Esophagus squamous epithelium (tissue), 5 donors: ENCODE measurements at regions not wholly inside any gene's neighbourhood (a gene's known extent, or its start where the extent isn't known, plus 50 kb on each side); places are given as distances from the start of the nearest gene placed in this dataset.

ENCODE experiments used
- DNase-seq: peaks from one replicate; lab custom pipeline; 2025; lab: John Stamatoyannopoulos, UW
- H3K27ac ChIP-seq, 4 donors: fragments of 200-600 bp; sonication (generic); one replicate each; pipeline ENCODE4 v1.5.1; 2016 to 2019; ENCODE audit warnings: mild to moderate bottlenecking in 1 of 4
- H3K27me3 ChIP-seq, 4 donors: fragments of 200-600 bp; sonication (generic); 1 replicate in 3 of 4; 2 replicates in 1 of 4; pipeline versions ENCODE4 v1.5.1 to v1.6.0; 2017 to 2021; ENCODE audit warnings: antibody characterized with exemption in 1 of 4
- H3K36me3 ChIP-seq, 3 donors: fragments of 200-600 bp; sonication (generic); one replicate each; pipeline ENCODE4 v1.5.1; 2016 to 2019
- H3K4me1 ChIP-seq, 3 donors: fragments of 200-600 bp; sonication (generic); one replicate each; pipeline ENCODE4 v1.5.1; 2017 to 2019
- H3K4me3 ChIP-seq, 4 donors: fragments of 200-600 bp; sonication (generic); 1 replicate in 3 of 4; 2 replicates in 1 of 4; pipeline ENCODE4 v1.5.1; 2016 to 2019; ENCODE audit warnings: mild to moderate bottlenecking in 2 of 4, moderate library complexity in 1 of 4
- H3K9me3 ChIP-seq, 3 donors: fragments of 200-600 bp; sonication (generic); one replicate each; pipeline ENCODE4 v1.5.1; 2016 to 2019
- CTCF ChIP-seq, 6 experiments: fragments of 450-650 bp in 4 of 6; fragments of 200-600 bp in 2 of 6; sonication (generic) in 2 of 6; IDR thresholded peaks; one replicate each; pipeline ENCODE4 v1.5.1; 2016 to 2019; ENCODE audit warnings: antibody characterized with exemption in 6 of 6, mild to moderate bottlenecking in 4 of 6, moderate library complexity in 4 of 6
- POLR2A ChIP-seq, 4 donors: fragments of 450-650 bp; IDR thresholded peaks; one replicate each; pipeline ENCODE4 v1.6.1; 2017; ENCODE audit warnings: antibody characterized with exemption in 4 of 4, mild to moderate bottlenecking in 4 of 4, moderate library complexity in 3 of 4
- WGBS, 2 donors: methylation state at CpG; one replicate each; pipeline ENCODE4 v1.1.5; 2018; 5-methylcytosine and 5-hydroxymethylcytosine counted together
- intact Hi-C: fragments of 100-400 bp; cut with DNase I; formaldehyde crosslinking; loops from one replicate; pipeline ENCODE4 v1.15.0; 2022
- donor health status: DM: yes; HTN: yes; CAD: no.

- whole genome bisulfite sequencing, 2 donors = 85 to 91% methylated on average over 3 of the region's 3 CpGs
These were observed 111.9 kb upstream of the RPS23 start for GRCh38 chr5:82390088-82390487.

GRCh38 chr5:82389347-82389746, 111.2 kb upstream of the RPS23 start:
- TF ChIP-seq POLR2A (IDR thresholded peaks at IDR 0.05) = no peak
- no peak for TF ChIP-seq CTCF (IDR thresholded peaks at IDR 0.05)
- Histone ChIP-seq H3K27me3 (peaks cover 0 to 2% (median 0%) of the 10 kb centered on the region in 4 donors), H3K4me3 (no peak overlapping the region), H3K27ac (peak overlapping the region in 2 of 4 donors; percentile 10 to 52), H3K4me1 (peaks cover 0 to 5% (median 0%) of the 10 kb centered on the region in 3 donors), H3K36me3 (no peaks in the 10 kb centered on the region), H3K9me3 (no peaks in the 10 kb centered on the region)
- DNase-seq = no peak
- intact Hi-C loops = no loop called here
- WGBS, 2 donors = 86 to 88% methylated on average over 1 to 2 of the region's 2 CpGs

More at GRCh38 chr5:82390088-82390487, 111.9 kb upstream of the RPS23 start:
- TF ChIP-seq CTCF (IDR thresholded peaks at IDR 0.05) (no peak), POLR2A (IDR thresholded peaks at IDR 0.05) (no peak)
- no peak for DNase-seq
- intact Hi-C loops = no loop called here
- Histone ChIP-seq H3K27me3 (peaks cover 0 to 2% (median 0%) of the 10 kb centered on the region in 4 donors), H3K9me3 (no peaks in the 10 kb centered on the region), H3K27ac (no peak overlapping the region), H3K4me1 (peaks cover 0 to 5% (median 0%) of the 10 kb centered on the region in 3 donors), H3K36me3 (no peaks in the 10 kb centered on the region), H3K4me3 (no peak overlapping the region)

GRCh38 chr5:82388181-82388580, 110.0 kb upstream of the RPS23 start:
- H3K27me3 ChIP-seq = peaks cover 0 to 2% (median 0%) of the 10 kb centered on the region in 4 donors
- intact Hi-C loops = no loop called here
- H3K4me3 ChIP-seq = no peak overlapping the region
- peaks cover 0 to 5% (median 0%) of the 10 kb centered on the region in 3 donors for H3K4me1 ChIP-seq
- no peaks in the 10 kb centered on the region for H3K9me3 ChIP-seq
- no peak for DNase-seq
- H3K36me3 ChIP-seq = no peaks in the 10 kb centered on the region
- 77 to 81% methylated on average over 6 of the region's 6 CpGs for WGBS, 2 donors
- TF ChIP-seq POLR2A (IDR thresholded peaks at IDR 0.05) (no peak), CTCF (IDR thresholded peaks at IDR 0.05) (no peak)
- no peak overlapping the region for H3K27ac ChIP-seq

- Histone ChIP-seq H3K36me3 (no peaks in the 10 kb centered on the region), H3K4me1 (peaks cover 0 to 5% (median 0%) of the 10 kb centered on the region in 3 donors), H3K27me3 (peaks cover 0 to under 1% (median 0%) of the 10 kb centered on the region in 4 donors), H3K9me3 (no peaks in the 10 kb centered on the region), H3K27ac (no peak overlapping the region), H3K4me3 (no peak overlapping the region)
- DNase-seq = no peak
- TF ChIP-seq CTCF (IDR thresholded peaks at IDR 0.05) = no peak
- no peak for TF ChIP-seq POLR2A (IDR thresholded peaks at IDR 0.05)
- intact Hi-C loops = no loop called here
- 34 to 49% methylated on average over 5 of the region's 5 CpGs for WGBS, 2 donors
These were observed 109.6 kb upstream of the RPS23 start for GRCh38 chr5:82387819-82388166.

GRCh38 chr5:82387001-82387818, 109.1 kb upstream of the RPS23 start:
- H3K36me3 ChIP-seq = no peaks in the 10 kb centered on the region
- H3K27ac ChIP-seq = no peak overlapping the region
- intact Hi-C loops = no loop called here
- no peak for DNase-seq
- no peak overlapping the region for H3K4me3 ChIP-seq
- TF ChIP-seq CTCF (IDR thresholded peaks at IDR 0.05) (no peak), POLR2A (IDR thresholded peaks at IDR 0.05) (no peak)
- H3K27me3 ChIP-seq = no peaks in the 10 kb centered on the region
- peaks cover 0 to 5% (median 0%) of the 10 kb centered on the region in 3 donors for H3K4me1 ChIP-seq
- 37 to 47% methylated on average over 8 of the region's 8 CpGs for WGBS, 2 donors
- H3K9me3 ChIP-seq = no peaks in the 10 kb centered on the region
